ENCODE measurements at regions not wholly inside any gene's neighbourhood (a gene's known extent, or its start where the extent isn't known, plus 50 kb on each side); places are given as distances from the start of the nearest gene placed in this dataset.

GRCh38 chr2:235165136-235165535, 213.3 kb downstream of the SH3BP4 start:
- Mint-ChIP-seq H3K4me1 (peaks cover 3% of the 10 kb centered on the region), H3K36me3 (ENCODE audit: low read depth) (peaks cover 4% of the 10 kb centered on the region), H3K27me3 (peaks cover 51% of the 10 kb centered on the region), H3K27ac (no peak overlapping the region), H3K4me3 (no peak overlapping the region)
- no peak for DNase-seq
- no peaks in the 10 kb centered on the region for H3K9me3 ChIP-seq (ENCODE audit: control insufficient read depth, low read length, poor library complexity, severe bottlenecking)
- no peak for ATAC-seq

DNA sequence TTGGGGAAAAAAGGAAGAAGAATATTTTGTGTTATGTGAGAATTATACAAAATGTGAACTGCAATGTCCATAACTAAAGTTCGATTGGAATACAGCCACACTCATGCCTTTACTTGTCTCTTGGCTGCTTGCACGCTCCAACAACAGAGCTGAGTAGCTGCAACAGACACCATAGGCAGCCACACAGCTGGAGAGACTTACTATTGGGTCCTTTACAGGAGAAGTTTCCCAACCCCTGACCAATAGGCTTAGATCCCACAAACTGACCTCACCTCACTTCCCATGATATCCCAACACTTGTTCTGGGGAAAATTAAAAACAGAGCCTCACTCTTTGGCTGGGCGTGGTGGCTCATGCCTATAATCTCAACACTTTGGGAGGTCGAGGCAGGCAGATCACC, 213.8 kb downstream of the SH3BP4 start:
- Mint-ChIP-seq H3K4me3 (no peak overlapping the region), H3K36me3 (ENCODE audit: low read depth) (peaks cover 4% of the 10 kb centered on the region), H3K4me1 (peaks cover 3% of the 10 kb centered on the region), H3K27me3 (peaks cover 47% of the 10 kb centered on the region), H3K27ac (no peak overlapping the region)
- ATAC-seq (no peak), DNase-seq (no peak)
- no peaks in the 10 kb centered on the region for H3K9me3 ChIP-seq (ENCODE audit: control insufficient read depth, low read length, poor library complexity, severe bottlenecking)

GRCh38 chr2:235168174-235168979, 216.6 kb downstream of the SH3BP4 start:
- no peak overlapping the region for H3K27ac Mint-ChIP-seq
- peaks cover 34% of the 10 kb centered on the region for H3K27me3 Mint-ChIP-seq
- H3K4me3 Mint-ChIP-seq, result no peak overlapping the region
- no peak for ATAC-seq
- no peaks in the 10 kb centered on the region for H3K36me3 Mint-ChIP-seq (ENCODE audit: low read depth)
- no peaks in the 10 kb centered on the region for H3K4me1 Mint-ChIP-seq
- no peaks in the 10 kb centered on the region for H3K9me3 ChIP-seq (ENCODE audit: control insufficient read depth, low read length, poor library complexity, severe bottlenecking)
- no peak for DNase-seq

DNA sequence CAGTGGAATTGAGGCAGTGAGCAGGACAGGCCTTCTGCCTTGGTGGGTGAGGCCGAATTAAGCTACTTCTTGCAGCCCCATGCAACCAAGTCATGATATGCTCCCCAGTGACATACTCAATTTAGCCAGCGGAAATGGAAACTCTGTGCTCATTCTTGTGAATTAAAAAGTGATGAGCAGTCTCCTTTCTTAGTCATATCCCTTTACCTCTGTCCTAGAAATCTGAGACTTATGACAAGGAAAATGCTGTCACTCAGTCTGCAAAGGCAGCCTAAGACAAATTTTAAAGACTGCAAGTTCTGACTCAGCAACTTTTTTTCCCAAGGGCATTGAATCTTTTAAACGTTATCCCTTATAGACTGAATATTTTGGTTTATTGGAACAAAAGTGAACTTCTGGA, 218.2 kb downstream of the SH3BP4 start:
- H3K4me3 Mint-ChIP-seq, result no peak overlapping the region
- H3K27me3 Mint-ChIP-seq, result peaks cover 43% of the 10 kb centered on the region
- no peak overlapping the region for H3K27ac Mint-ChIP-seq
- no peaks in the 10 kb centered on the region for H3K4me1 Mint-ChIP-seq
- ATAC-seq (no peak), DNase-seq (no peak)
- no peaks in the 10 kb centered on the region for H3K9me3 ChIP-seq (ENCODE audit: control insufficient read depth, low read length, poor library complexity, severe bottlenecking)
- H3K36me3 Mint-ChIP-seq (ENCODE audit: low read depth), result peaks cover 4% of the 10 kb centered on the region

DNA sequence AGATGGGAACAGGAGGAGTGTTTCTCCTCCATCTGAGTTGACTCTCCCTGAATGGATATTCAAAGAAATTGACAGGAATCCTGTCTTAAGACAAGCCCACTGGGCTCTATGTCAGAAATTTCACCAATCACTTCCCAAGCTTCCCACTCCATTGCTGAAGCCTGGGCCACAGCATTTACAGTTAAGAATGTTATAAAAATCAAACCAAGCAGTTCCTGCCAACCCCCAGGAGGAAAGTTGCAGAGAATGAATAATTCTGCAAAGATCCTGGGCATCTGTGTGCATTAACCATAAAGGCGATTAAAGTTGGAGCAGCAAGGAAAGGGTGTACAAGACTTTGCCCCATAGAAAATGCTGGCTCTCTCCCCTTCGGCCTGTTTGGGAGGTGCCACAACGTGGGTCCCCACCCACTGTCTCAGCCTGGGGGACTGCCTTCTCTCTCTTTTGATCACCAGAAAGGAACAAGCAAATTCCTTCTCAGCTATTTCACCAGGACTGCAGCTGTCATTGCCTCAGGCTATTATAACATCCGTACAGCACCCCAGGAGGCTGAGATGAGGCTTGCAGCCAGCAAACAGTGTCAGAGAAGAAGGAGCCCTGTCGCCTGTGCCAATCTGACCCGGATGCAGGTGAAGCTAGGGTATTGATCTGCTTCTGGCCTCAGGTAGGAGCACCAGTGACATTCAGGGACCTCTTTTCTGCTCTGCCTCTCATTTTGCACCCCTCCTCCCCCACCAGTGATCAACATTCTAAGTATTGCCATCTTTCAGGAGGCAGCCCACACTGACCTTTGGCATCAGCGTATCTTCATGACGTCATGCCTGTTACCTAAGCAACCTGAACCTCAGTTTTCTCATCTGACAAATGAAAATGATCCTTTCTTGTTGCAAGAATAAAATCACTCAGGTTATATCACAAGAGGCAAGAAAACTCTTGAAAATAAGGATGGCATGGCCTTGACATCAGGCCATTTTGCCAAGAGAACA, 219.0 kb downstream of the SH3BP4 start:
- Mint-ChIP-seq H3K4me3 (no peak overlapping the region), H3K27ac (no peak overlapping the region)
- ATAC-seq, result no peak

DNA sequence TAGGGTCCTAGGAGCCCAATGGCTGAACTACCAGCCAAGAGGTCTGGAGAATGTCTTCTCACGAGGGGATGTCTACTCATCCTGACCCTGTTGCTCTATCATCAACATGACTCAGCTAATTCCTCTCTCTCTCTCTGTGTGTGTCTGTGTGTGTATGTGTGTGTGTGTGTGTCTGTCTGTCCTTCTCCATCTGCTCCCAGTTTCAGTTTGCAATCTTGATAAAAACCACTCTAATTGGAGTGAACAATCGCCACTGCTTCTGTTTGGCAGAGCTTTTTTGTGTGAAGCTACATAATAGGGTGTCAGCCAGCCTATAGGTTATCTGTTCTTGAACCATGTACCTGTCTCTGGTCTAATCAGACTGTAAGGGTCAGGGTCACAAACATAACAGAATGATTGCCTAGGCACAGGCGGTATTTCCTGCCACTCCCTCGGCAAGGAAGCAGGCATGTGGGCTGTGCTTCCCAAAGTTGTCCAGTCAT, 219.8 kb downstream of the SH3BP4 start:
- H3K9me3 ChIP-seq (ENCODE audit: control insufficient read depth, low read length, poor library complexity, severe bottlenecking), result no peaks in the 10 kb centered on the region
- H3K27me3 Mint-ChIP-seq, result peaks cover 38% of the 10 kb centered on the region
- H3K36me3 Mint-ChIP-seq (ENCODE audit: low read depth), result peaks cover 4% of the 10 kb centered on the region
- H3K4me1 Mint-ChIP-seq, result no peaks in the 10 kb centered on the region
- H3K27ac Mint-ChIP-seq, result no peak overlapping the region
- no peak for ATAC-seq
- H3K4me3 Mint-ChIP-seq, result no peak overlapping the region
- DNase-seq, result no peak

More for the DNA sequence above, 219.0 kb downstream of the SH3BP4 start:
- H3K9me3 ChIP-seq (ENCODE audit: control insufficient read depth, low read length, poor library complexity, severe bottlenecking), result no peaks in the 10 kb centered on the region
- no peak for DNase-seq
- Mint-ChIP-seq H3K27me3 (peaks cover 38% of the 10 kb centered on the region), H3K4me1 (no peaks in the 10 kb centered on the region), H3K36me3 (ENCODE audit: low read depth) (peaks cover 4% of the 10 kb centered on the region)

DNA sequence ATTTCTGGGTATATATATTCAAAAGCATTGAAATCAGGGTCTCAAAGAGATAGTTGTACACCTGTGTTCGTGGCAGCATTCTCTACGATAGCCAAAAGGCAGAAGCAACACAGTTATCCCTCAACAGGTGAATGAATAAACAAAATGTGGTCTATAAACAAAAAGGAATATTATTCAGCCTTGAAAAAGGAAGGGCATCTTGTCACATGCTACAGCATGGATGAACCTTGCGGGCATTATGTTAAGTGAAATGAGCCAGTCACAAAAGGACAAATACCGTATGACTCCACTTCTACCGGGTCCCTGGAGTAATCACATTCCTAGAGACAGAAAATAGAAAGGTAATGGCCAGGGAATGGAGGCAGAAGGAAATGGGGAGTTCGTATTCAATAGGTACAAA, 228.8 kb downstream of the SH3BP4 start:
- Mint-ChIP-seq H3K4me1 (no peaks in the 10 kb centered on the region), H3K36me3 (ENCODE audit: low read depth) (no peaks in the 10 kb centered on the region), H3K27me3 (peaks cover 30% of the 10 kb centered on the region), H3K4me3 (no peak overlapping the region), H3K27ac (no peak overlapping the region)
- peaks cover 4% of the 10 kb centered on the region for H3K9me3 ChIP-seq (ENCODE audit: control insufficient read depth, low read length, poor library complexity, severe bottlenecking)
- DNase-seq (no peak), ATAC-seq (no peak)

- H3K4me1 Mint-ChIP-seq, result no peaks in the 10 kb centered on the region
- no peak overlapping the region for H3K4me3 Mint-ChIP-seq
- no peak overlapping the region for H3K27ac Mint-ChIP-seq
- ATAC-seq (no peak), DNase-seq (no peak)
- H3K36me3 Mint-ChIP-seq (ENCODE audit: low read depth), result no peaks in the 10 kb centered on the region
- peaks cover 7% of the 10 kb centered on the region for H3K9me3 ChIP-seq (ENCODE audit: control insufficient read depth, low read length, poor library complexity, severe bottlenecking)
- peaks cover 26% of the 10 kb centered on the region for H3K27me3 Mint-ChIP-seq
Measured at GRCh38 chr2:235183786-235184185, 232.0 kb downstream of the SH3BP4 start.

DNA sequence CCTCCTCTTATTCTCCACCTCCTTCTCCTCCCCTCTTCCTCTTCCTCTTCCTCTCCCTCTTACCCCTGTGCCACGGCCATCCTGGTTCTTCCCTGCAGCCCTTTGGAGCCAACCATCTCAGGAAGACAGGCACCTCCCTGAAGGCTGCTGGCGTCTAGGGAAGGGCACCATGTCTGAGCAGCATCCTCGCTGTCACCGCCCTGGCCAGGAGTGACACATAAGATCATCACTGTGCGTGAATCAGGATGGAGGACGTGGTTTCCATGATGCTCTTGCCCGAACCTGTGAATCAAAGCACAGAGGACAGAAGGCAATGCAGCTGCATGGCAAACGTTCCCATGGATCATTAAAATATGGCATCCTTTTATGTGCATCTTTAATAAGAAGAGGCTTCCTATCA, 236.0 kb downstream of the SH3BP4 start:
- H3K27ac Mint-ChIP-seq, result no peak overlapping the region
- H3K9me3 ChIP-seq (ENCODE audit: control insufficient read depth, low read length, poor library complexity, severe bottlenecking), result peaks cover 3% of the 10 kb centered on the region
- no peak overlapping the region for H3K4me3 Mint-ChIP-seq
- peaks cover 3% of the 10 kb centered on the region for H3K4me1 Mint-ChIP-seq
- H3K36me3 Mint-ChIP-seq (ENCODE audit: low read depth), result no peaks in the 10 kb centered on the region
- ATAC-seq (no peak), DNase-seq (no peak)
- H3K27me3 Mint-ChIP-seq, result peaks cover 26% of the 10 kb centered on the region

DNA sequence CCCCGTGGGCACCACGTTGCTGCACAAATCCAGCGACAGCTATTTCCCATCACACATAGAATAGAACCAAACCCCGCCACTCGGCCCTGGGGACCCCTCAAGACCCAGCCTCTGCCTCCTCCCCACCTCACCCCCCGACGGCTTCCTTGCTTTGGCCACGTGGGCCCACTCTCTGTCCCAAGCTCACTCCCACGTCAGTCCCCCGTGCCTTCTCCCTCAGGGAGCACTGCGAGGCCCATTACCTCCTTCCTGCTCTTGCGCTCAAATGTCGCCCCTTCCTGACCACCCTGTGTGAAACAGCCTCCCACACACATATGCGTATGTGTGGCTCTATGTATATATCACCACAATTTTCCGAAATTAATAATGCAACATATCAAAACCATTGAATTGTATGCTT, 239.7 kb downstream of the SH3BP4 start:
- no peaks in the 10 kb centered on the region for H3K36me3 Mint-ChIP-seq (ENCODE audit: low read depth)
- peaks cover 3% of the 10 kb centered on the region for H3K4me1 Mint-ChIP-seq
- no peak overlapping the region for H3K4me3 Mint-ChIP-seq
- H3K27me3 Mint-ChIP-seq, result peaks cover 22% of the 10 kb centered on the region
- H3K27ac Mint-ChIP-seq, result no peak overlapping the region
- H3K9me3 ChIP-seq (ENCODE audit: control insufficient read depth, low read length, poor library complexity, severe bottlenecking), result peaks cover 3% of the 10 kb centered on the region
- ATAC-seq, result no peak
- no peak for DNase-seq

DNA sequence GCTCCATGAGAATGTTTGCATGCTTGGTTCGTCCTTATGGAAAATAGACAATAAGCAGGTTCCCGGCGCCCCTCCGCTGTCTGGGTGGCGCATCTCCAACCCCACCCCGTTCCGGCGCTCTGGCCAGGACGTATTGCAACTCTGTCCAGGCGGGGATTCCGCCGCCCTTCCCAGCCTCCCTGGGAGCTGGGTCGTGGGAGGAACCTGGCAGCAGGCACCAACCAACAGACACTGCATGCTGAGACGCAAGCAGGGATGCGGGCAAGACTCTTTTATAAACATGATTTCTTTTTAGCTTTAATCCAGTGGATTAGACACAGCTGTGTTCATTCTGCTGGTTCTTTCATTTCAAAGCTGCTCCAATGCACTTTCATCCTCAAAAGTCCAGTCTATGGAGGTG, 240.2 kb downstream of the SH3BP4 start:
- peaks cover 22% of the 10 kb centered on the region for H3K27me3 Mint-ChIP-seq
- no peaks in the 10 kb centered on the region for H3K36me3 Mint-ChIP-seq (ENCODE audit: low read depth)
- no peak for DNase-seq
- ATAC-seq, result no peak
- no peak overlapping the region for H3K27ac Mint-ChIP-seq
- H3K4me3 Mint-ChIP-seq, result no peak overlapping the region
- H3K9me3 ChIP-seq (ENCODE audit: control insufficient read depth, low read length, poor library complexity, severe bottlenecking), result peaks cover 3% of the 10 kb centered on the region
- H3K4me1 Mint-ChIP-seq, result peaks cover 3% of the 10 kb centered on the region

- Mint-ChIP-seq H3K4me1 (peaks cover 3% of the 10 kb centered on the region), H3K4me3 (no peak overlapping the region), H3K36me3 (ENCODE audit: low read depth) (no peaks in the 10 kb centered on the region), H3K27me3 (peaks cover 27% of the 10 kb centered on the region), H3K27ac (no peak overlapping the region)
- no peaks in the 10 kb centered on the region for H3K9me3 ChIP-seq (ENCODE audit: control insufficient read depth, low read length, poor library complexity, severe bottlenecking)
- DNase-seq (no peak), ATAC-seq (no peak)
Measured at GRCh38 chr2:235194351-235194750, 242.5 kb downstream of the SH3BP4 start.

DNA sequence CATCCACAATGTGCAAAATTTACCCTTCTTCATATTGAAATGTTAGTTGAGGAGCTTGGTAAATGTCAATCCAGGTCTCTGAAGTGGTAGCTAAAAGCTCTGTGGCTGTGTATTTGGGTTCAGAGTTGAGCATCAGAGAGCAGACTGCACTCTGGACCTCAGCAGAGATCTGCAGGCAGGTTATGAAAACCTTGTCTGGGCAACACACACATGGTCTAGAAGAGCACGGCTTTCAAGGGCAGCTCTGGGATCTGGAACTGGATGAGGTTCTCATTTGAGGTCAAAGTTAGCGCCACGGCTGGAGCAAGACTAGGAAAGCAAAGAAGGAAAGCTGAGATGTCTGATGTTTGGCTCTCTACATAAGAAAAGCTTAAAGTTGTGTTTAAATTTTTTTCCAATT, 243.0 kb downstream of the SH3BP4 start:
- Mint-ChIP-seq H3K4me1 (peaks cover 3% of the 10 kb centered on the region), H3K36me3 (ENCODE audit: low read depth) (no peaks in the 10 kb centered on the region), H3K27ac (no peak overlapping the region), H3K27me3 (peaks cover 30% of the 10 kb centered on the region), H3K4me3 (no peak overlapping the region)
- no peak for DNase-seq
- ATAC-seq, result no peak
- H3K9me3 ChIP-seq (ENCODE audit: control insufficient read depth, low read length, poor library complexity, severe bottlenecking), result no peaks in the 10 kb centered on the region
